Breast epithelium (tissue), 3 donors: ENCODE measurements at regions not wholly inside any gene's neighbourhood (a gene's known extent, or its start where the extent isn't known, plus 50 kb on each side); places are given as distances from the start of the nearest gene placed in this dataset.
"Not testable (repeated sequence)": the region's sequence is repeated elsewhere in the genome, so short reads cannot be mapped to it uniquely, and the experiment has no call there.

Experiments used
- CTCF ChIP-seq, 3 donors: fragments of 450-650 bp; IDR thresholded peaks; one replicate each; pipeline ENCODE4 v1.5.1; 2016 to 2017; ENCODE audit warnings: antibody characterized with exemption in 3 of 3, mild to moderate bottlenecking in 3 of 3, moderate library complexity in 3 of 3
- POLR2A ChIP-seq: fragments of 450-650 bp; IDR thresholded peaks from one replicate; pipeline ENCODE4 v1.6.1; 2016; ENCODE audit warnings: antibody characterized with exemption, mild to moderate bottlenecking, moderate library complexity
- POLR2AphosphoS5 ChIP-seq, 3 donors: sonication (generic); formaldehyde crosslinking; IDR thresholded peaks; one replicate each; pipeline ENCODE4 v1.6.1; 2017; ENCODE audit warnings: antibody characterized with exemption in 3 of 3

- TF ChIP-seq POLR2AphosphoS5 (IDR thresholded peaks at IDR 0.05); CTCF (IDR thresholded peaks at IDR 0.05); POLR2A: not testable (repeated sequence)
Observed at GRCh38 chr4:103810308-103810707, 90.5 kb upstream of the TACR3 start.
